ENCODE measurements at regions not wholly inside any gene's neighbourhood (a gene's known extent, or its start where the extent isn't known, plus 50 kb on each side); places are given as distances from the start of the nearest gene placed in this dataset.

DNA sequence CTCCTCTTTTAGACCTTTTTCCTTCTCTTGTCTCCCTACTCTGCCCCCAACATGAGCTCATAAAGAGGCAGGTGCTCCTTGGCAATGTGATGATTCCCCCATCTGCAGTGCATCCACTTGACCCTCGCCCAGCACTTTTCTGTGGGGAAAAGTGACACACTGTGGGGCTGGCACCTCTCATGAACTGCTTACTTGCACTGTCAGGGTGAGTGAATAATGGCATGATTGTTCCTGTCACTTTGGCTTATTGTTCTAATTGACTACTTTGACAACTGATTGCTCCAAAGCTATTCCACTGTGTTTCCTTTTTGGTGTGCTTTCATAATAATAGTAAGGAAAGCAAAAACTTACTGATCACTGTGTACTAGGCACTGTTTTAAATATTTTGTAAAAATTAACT is 253.3 kb upstream of the SUCLG2 start:
- TF ChIP-seq, protein P1, sequence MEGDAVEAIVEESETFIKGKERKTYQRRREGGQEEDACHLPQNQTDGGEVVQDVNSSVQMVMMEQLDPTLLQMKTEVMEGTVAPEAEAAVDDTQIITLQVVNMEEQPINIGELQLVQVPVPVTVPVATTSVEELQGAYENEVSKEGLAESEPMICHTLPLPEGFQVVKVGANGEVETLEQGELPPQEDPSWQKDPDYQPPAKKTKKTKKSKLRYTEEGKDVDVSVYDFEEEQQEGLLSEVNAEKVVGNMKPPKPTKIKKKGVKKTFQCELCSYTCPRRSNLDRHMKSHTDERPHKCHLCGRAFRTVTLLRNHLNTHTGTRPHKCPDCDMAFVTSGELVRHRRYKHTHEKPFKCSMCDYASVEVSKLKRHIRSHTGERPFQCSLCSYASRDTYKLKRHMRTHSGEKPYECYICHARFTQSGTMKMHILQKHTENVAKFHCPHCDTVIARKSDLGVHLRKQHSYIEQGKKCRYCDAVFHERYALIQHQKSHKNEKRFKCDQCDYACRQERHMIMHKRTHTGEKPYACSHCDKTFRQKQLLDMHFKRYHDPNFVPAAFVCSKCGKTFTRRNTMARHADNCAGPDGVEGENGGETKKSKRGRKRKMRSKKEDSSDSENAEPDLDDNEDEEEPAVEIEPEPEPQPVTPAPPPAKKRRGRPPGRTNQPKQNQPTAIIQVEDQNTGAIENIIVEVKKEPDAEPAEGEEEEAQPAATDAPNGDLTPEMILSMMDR (IDR thresholded peaks at IDR 0.05; ENCODE audit: insufficient read depth, low read length): no peak
- no peak for TF ChIP-seq GABPA (IDR thresholded peaks at IDR 0.05; ENCODE audit: low read depth)
- TF ChIP-seq POLR2AphosphoS5 (IDR thresholded peaks at IDR 0.05; ENCODE audit: low read depth): no peak
- TF ChIP-seq, protein P2, sequence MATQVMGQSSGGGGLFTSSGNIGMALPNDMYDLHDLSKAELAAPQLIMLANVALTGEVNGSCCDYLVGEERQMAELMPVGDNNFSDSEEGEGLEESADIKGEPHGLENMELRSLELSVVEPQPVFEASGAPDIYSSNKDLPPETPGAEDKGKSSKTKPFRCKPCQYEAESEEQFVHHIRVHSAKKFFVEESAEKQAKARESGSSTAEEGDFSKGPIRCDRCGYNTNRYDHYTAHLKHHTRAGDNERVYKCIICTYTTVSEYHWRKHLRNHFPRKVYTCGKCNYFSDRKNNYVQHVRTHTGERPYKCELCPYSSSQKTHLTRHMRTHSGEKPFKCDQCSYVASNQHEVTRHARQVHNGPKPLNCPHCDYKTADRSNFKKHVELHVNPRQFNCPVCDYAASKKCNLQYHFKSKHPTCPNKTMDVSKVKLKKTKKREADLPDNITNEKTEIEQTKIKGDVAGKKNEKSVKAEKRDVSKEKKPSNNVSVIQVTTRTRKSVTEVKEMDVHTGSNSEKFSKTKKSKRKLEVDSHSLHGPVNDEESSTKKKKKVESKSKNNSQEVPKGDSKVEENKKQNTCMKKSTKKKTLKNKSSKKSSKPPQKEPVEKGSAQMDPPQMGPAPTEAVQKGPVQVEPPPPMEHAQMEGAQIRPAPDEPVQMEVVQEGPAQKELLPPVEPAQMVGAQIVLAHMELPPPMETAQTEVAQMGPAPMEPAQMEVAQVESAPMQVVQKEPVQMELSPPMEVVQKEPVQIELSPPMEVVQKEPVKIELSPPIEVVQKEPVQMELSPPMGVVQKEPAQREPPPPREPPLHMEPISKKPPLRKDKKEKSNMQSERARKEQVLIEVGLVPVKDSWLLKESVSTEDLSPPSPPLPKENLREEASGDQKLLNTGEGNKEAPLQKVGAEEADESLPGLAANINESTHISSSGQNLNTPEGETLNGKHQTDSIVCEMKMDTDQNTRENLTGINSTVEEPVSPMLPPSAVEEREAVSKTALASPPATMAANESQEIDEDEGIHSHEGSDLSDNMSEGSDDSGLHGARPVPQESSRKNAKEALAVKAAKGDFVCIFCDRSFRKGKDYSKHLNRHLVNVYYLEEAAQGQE (IDR thresholded peaks at IDR 0.05; ENCODE audit: insufficient replicate concordance, low read depth): no peak
- TF ChIP-seq SPI1 (IDR thresholded peaks at IDR 0.05; ENCODE audit: borderline replicate concordance, low read depth): no peak
